ENCODE measurements at regions not wholly inside any gene's neighbourhood (a gene's known extent, or its start where the extent isn't known, plus 50 kb on each side); places are given as distances from the start of the nearest gene placed in this dataset.
"Not testable (repeated sequence)": the region's sequence is repeated elsewhere in the genome, so short reads cannot be mapped to it uniquely, and the experiment has no call there.

DNA sequence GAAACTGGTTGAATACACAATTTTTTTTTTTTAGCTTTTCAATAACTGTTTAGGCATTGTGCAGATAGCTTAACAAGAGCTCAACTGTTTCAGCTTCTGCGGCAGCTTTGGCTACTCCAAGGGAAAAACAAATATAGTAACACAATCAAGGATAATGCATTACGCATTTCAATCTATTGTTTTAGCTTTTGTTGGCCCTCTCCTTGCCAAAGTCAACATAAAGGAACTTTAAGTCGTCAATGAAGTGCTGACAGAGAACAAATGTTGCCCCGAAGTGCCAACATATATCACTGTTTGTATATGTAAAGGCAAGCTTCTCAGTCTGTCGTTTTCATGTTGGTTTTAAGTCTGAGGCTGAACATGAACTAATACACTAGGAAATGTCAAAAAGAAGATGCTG is 1087.4 kb upstream of the FLRT2 start:
- DNase-seq (ENCODE audit: low spot score) = peak; percentile 20

DNA sequence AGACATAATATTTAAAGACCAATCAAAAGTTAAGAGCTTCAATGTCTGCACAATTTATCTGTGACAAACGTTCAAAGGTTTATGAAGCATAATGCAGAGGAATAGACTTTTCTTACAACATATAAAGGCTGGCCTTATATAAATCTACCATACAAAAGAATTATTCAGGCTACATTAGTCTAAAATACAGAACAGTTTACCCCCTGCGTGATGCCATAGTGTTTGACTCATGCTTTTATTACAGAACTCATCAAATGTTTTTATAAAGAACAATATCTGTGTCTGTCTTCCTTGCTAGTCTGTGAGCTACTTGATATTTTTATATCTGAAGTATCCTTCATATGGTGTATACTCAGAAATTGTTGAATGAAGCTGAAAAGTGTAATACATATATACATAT is 1084.5 kb upstream of the FLRT2 start:
- DNase-seq (ENCODE audit: low spot score) = peak; percentile 70

DNA sequence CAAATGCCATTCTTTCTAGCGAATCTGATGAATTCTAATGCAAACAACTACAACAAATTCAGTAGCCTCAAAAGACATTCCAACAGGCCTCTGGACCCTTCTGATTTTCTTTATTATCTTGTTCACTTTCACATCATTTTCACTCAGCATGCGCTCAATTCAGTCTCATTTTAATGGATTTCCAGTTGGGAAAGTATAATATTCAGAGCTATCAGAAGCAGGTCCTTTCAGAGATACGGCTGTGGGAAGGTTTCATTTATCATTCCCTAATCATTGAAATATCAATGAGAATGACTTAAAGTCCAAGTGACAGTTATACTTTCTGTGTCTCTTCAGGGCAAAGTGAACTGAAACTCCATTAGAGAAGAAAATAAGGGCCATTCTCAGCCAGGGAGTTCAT is 1083.7 kb upstream of the FLRT2 start:
- DNase-seq (ENCODE audit: low spot score) = no peak

DNA sequence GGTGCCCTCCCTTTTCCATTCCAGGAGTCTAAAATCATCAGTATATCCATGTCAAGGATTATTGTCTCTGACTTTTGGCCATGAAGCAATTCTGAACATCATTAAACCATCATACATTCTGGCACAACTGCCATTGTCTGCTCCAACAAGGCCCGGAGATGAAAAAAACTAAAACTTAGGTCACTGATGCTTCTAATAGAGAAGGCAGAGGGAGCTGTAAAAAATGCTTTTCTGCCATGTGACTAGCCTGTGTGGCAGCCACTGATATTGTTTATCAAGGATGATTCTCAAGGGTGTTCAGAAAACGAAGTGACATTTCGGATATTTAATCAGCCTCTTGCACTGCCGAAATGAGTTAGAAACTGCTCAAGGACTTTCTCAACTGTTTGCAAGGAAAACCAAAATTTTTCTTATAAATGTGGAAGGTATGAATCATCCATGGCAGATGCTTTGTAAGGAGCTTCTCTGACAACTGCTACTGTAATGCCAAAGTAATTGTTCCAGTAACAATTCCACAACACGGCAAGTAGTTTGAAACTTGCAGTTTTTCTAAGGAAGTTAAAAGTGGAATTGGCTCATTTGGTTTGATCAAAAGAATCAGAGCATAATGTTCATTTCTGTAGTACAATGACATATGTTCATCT is 1076.5 kb upstream of the FLRT2 start:
- DNase-seq (ENCODE audit: low spot score) = no peak

DNA sequence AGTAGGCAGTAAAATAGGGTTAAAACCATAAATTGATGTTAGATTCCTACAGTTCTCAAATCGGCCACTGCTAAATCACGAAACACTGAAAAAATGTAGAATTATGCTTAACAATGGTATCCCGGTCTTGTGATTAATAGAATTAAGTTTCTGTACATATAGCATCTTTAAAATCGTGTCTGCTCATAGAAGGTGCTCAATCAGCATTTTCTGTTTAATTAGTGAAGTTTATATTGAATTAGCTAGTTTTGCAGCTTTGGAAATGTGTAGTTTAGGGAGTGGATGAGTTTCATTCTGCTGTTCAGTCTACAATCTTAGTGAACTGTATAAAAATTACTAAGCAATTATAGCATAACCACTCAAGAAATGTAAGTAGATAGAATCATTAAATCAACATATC is 1075.8 kb upstream of the FLRT2 start:
- DNase-seq (ENCODE audit: low spot score) = no peak

DNA sequence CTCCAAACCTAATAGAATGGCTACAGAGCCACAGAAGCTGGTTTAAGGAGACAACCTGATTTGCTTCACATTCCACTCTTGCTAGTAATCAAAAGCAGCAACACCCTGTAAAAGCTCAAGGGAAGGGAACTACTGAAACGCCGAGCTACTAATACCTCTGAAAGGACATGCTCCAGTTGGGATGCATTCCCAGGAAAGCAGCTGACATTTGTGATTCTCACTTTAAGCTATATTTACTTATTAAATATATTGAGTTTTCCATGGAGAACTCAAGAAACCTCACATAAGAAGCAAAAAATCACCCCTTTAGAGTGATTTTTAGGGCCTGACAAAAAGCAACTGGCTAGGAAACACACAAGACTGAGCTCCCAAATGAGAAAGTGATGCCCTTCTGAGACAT is 1073.0 kb upstream of the FLRT2 start:
- no peak for DNase-seq (ENCODE audit: low spot score)

DNA sequence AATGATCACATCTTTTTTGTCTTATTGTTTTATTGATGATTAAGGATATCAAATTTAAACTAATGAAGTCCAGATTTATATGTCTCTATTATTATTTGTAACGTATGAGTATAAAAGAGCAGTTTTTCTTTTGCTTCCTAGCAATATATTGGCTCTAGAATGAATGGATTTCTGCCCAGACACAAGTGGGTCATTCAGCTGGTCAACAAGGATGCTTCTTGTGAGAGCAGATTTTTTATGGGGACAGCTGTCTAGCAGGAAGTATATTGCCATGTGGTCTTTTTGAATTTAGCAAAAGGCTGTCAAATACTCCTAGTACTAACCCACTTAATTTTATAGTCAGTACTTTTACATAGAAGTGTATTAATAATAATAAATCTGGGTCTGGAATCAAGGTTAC is 1071.1 kb upstream of the FLRT2 start:
- DNase-seq (ENCODE audit: low spot score) = no peak

DNA sequence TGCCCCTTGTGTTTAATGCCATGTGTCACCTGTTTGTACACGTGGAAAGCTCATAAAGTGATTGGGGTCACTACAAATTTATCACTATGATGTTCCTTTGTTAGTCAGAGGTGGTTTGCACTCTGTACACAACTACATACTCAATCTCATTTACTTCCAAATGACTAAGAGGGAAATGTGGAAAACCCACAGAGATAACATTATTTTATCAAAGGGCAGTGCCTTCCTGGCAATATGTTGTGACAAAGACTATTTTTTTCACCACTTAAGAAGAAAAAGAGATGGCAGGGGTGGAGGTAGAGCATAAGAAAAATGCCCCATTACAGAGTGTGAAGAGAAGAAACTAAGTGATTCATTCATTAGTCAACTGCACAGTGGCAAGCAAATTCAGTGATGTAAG is 1064.1 kb upstream of the FLRT2 start:
- DNase-seq (ENCODE audit: low spot score) = peak; percentile 1

DNA sequence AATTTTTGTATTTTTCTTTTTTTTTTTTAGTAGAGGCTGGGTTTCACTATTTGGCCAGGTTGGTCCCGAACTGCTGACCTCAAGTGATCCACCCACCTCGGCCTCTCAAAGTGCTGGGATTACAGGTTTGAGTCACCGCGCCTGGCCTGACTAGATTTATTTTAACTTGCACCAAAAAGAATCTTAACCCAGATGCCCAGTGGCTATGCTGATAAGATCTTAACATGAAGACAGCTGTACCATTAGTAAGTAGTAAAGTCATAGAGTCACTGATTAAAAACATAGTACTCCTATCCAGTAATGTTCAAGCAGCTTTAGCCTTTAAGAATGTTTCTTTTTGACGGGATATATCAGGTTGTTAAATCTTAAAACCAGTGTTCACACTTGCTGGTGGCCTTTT is 1061.8 kb upstream of the FLRT2 start:
- DNase-seq (ENCODE audit: low spot score) = no peak

DNA sequence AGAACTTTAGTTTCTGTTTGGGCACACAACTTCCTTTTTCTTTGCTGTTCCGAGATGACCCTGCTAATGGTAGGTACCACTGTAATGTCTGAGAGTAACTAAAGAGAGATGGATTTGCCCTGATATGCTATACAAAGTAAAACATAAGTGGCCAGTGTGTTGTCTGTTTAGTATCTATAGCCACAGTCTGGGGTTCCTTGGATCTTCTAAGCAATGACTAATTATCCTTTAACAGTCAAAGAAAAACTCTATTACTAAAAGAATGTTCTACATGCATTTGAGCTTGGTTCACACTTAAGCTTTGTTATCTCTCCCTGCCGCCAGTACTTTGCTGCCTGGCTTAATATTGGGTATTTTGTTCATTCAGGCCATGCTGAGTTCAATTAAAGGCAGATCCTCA is 1051.9 kb upstream of the FLRT2 start:
- no peak for DNase-seq (ENCODE audit: low spot score)

DNA sequence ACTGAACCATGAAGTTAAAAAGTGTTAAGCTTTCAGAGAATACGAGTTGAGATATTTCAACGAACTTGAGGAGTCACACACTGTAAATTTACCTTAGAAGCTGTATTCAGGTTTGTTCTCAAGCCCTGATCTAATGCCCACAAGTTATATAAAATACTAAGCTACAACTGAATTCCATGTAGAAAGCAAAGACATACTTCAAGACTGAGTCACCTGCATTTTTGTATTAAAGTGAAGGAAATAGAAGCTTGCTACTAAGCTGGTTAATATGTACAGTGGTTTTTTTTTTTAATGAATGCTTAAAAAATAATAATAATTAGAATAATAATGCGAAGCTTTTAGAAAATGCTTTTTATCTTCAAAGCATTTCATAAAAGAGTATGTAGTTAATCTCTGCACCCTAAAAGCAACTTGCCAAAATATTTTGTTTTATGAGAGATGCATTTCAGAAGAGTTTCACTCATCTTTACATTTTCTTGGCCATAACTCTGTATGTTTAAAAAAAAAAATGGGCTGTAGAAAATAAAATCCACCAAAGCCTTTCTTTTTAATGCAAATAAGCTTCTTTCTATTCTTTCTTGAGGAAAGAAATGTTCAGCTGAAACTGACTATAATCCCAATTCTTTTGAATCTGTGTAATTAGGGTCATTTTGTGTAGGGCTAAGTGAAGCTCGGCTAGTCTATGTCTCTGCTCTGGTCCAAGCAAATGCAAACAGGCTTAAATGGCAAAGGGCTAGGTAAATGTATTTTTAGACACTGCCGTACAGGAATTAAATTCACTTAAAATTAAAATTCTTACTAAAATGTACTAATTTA is 1047.5 kb upstream of the FLRT2 start:
- DNase-seq (ENCODE audit: low spot score) = peak; percentile 8

DNA sequence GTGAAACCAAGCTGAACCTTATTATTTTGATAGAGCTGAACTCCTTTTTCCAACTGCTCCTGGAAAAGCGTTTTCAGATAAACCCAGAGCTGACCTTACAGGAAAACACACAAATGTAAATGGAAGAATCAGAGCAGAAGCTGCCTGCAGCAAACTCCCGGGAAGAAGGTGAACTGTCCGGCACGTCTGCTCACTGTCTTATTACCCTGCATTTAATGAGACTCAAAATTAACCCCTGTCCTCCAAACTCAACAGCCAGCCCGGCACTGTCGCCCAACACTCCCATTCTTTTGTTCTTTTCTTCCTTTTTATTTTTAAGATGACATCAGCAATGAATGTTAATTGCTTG is 1046.9 kb upstream of the FLRT2 start:
- DNase-seq (ENCODE audit: low spot score) = no peak

DNA sequence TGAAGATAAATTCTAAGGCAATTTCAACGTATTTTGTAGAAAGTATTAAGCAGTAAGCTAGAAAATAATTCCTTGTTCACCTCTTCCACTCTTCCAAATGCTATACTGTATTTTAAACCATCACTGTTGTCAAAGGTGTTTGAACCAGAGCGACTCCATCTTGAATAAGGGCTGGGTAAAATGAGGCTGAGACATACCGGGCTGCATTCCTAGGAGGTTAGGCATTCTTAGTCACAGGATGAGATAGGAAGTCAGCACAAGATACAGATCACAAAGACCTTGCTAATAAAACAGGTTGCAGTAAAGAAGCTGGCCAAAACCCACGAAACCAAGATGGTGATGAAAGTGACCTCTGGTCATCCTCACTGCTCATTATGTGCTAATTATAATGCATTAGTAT is 1045.7 kb upstream of the FLRT2 start:
- not testable (repeated sequence) for DNase-seq (ENCODE audit: low spot score)

DNA sequence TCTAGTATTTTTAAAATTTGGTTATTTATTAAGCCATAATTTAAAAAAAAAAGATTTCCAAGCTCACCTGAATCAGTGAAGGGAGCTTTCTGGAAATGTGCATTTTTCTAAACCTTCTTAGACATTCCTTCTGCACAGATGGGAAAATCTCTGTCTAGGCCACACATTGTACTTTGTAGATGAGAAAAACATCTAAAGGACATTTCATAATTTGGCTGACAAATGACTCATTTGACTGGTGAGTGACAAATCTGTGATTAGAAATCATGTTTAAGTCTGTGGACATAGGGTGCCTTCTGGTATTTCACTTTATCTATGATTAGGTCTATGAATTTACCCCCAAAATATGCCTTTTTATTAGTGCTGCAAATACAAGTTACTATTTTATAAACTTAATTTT is 1044.9 kb upstream of the FLRT2 start:
- DNase-seq (ENCODE audit: low spot score) = no peak

DNA sequence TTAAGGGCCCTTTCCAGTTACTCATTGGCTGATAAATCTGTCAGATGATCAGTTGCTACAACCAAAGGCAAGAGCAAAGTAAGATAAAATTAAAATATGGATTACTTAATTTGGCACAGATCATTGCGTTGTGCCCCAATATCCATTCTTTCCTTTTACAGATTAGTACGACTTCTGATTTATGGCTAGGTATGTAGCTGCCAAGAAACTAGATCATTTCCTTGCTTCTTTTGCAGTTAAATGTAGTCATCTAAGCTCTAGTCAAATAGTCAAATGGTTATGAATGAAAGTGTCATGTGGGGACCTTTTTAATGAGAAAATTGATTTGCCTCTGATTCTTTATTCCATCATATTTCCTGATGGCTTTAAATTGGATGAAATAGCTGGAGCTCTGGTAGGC is 1039.9 kb upstream of the FLRT2 start:
- DNase-seq (ENCODE audit: low spot score) = no peak

DNA sequence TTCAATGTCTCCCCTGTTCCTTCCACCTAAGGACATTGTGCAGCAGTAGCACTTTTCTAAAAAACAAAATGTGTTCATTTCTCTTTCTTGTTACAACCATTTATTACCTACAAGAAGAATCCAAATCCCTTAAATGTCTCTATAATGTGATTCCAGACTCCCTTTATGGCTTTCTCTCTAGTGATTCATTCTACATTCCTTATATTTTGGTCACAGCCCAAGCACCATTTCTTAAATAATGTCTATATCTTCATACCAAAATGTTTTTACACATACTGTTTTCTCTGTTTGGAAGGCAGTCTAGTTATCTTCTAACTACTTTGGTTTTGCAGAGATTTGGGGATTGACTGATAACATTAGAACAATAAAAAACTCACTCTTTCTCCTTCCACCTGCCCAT is 1037.3 kb upstream of the FLRT2 start:
- no peak for DNase-seq (ENCODE audit: low spot score)

DNA sequence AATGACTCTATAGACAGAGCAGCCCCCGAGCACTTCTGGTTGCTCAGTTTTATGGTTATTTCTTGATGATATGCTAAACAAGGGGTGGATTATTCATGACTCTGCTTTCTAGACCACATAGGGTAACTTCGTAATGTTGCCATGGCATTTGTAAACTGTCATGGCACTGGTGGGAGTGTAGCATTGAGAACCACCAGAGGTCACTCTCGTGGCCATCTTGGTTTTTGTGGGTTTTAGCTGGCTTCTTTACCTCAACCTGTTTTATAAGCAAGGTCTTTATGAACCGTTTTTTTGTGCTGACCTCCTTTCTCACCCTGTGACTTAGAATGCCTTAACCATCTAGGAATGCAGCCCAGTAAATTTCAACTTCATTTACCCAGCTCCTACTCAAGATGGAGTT is 1036.2 kb upstream of the FLRT2 start:
- no peak for DNase-seq (ENCODE audit: low spot score)

DNA sequence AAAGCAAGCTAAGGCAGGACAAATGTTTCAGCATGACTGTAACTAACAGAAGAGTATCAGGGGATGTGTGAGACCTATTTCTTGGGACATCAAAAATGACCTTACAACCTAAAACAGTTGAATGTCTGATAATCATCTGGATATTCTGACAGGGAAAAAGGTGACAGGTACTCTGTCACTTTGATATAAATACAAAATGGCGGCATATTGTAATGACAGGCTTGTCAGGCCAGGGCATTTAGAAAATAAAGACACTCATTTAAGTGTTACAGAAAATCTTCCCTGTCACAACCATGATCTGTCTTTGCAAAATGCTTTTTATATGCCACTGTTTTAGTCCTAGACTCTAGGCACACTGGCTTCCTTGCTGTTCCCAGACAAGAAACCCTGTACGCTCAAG is 1033.3 kb upstream of the FLRT2 start:
- DNase-seq (ENCODE audit: low spot score) = no peak

DNA sequence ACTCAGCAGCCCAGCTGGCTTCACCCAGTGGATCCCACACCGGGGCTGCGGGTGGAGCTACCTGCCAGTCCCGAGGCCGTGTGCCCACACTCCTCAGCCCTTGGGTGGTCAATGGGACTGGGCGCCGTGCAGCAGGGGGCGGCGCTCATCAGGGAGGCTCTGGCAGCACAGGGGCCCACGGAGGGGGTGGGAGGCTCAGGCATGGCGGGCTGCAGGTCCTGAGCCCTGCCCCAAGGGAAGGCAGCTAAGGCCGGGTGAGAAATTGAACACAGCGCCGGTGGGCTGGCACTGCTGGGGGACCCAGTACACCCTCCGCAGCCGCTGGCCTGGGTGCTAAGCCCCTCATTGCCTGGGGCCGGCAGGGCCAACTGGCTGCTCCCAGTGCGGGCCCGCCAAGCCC is 1017.1 kb upstream of the FLRT2 start:
- DNase-seq (ENCODE audit: low spot score) = not testable (repeated sequence)

DNA sequence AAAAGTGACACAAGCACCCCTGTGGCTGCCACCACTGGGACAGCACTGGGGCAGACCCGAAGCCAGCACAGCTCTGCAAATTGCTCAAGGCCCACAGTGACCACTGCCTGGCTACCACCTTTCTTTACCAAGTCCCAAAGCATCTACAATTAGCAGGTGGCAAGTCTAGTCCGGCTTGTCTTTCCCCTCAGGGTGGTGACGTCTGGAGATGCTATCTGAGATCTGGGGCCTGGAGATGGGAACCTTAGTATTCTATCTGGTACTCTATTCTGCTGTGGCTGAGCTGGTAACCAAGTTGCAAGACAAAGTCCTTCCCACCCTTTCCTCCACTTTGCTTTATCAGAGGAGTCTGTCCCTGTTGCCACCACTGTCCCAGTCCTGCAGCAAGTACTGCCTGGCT is 1010.1 kb upstream of the FLRT2 start:
- no peak for DNase-seq (ENCODE audit: low spot score)

DNA sequence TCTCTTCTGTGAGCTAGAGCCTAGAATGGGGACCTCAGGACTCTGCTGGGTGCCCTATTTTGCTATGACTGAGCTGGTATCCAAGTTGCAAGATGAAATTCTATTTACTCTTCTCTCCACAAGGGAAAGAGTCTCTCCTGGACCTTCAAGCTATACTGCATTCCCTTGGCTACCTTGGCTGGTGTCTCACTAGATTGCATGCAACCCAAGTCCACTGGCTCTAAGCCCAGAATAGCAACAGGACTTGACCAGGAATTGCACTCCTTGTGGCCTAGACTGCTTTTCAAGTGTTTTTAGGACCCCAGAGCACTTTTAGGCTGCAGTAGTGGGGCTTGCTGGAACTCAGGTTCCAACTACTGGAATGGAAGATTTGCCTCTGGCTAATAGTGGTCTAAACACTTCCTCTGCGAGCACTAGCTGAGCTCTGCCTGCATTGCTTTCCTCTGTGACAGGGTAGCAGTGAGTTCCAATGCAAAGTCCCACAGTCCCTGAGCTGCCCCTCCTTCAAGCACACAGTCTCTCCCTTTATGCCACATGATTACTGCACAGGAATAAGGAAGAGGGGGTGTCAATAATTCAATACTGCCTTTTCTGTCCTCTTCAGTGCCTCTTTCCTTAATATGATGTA is 1009.1 kb upstream of the FLRT2 start:
- DNase-seq (ENCODE audit: low spot score) = no peak

DNA sequence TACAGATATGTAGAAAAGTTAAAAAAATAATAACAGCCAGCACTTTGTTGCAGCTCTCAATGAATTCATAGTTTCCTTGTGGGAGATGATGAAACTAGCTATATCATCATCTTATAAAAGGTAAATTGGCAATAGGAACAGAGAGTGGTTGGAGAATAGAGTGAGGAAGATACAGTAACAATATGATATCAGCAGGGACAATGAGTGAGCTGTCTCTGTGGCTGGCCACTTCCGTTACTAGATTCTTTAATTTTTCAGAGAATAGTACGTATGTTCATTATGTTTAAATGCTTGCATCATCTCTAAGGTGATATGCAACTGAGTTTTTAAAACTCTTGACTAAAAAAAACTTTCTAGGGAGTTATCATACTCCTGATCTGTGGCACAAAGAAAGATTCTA is 1006.2 kb upstream of the FLRT2 start:
- no peak for DNase-seq (ENCODE audit: low spot score)

DNA sequence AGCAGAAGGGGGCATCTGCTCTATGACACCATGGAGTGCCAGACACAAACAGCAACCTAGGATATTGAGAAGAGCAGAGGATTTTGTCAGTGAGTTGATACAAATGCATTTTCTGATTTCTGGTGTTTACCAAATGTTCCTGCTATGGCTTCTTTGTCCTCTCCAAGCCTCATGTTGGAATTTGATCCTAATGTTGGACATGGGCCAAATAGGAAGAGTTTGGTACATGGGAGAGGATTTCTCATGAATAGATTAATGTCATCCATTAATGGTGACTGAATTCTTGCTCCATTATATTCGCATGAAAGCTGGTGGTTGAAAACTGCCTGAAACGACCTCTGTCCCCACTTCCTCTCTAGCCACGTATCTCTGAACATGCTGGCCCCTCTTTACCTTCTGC is 1002.2 kb upstream of the FLRT2 start:
- no peak for DNase-seq (ENCODE audit: low spot score)

DNA sequence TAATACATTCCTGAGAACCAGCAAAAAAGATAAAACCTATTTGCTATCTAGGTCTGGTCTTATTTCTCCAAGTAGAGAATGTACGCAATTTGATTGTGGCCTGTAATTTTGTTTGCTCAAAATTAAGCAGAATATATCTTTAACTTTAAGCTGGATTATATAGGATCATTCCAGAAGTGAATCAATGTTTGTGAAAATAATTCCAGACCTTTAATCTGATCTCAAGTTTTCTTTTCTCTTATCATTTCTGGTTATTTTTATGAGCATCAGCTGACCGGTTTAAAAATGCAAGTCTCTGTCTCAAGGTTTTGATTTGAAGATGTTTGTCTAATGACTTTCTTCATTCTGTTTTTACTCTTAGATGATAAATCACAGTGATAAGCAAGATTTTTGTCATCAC is 997.9 kb upstream of the FLRT2 start:
- no peak for DNase-seq (ENCODE audit: low spot score)

Measured in COLO829 (cell line).